ENCODE measurements at regions not wholly inside any gene's neighbourhood (a gene's known extent, or its start where the extent isn't known, plus 50 kb on each side); places are given as distances from the start of the nearest gene placed in this dataset.

- no peak for TF ChIP-seq CTCF (IDR thresholded peaks at IDR 0.05)
- TF ChIP-seq POLR2A (IDR thresholded peaks at IDR 0.05) = no peak
- TF ChIP-seq POLR2AphosphoS5 (IDR thresholded peaks at IDR 0.05) = no peak
These were observed 1452.1 kb downstream of the SUCLG1 start for GRCh38 chr2:83006961-83007360.

Data from breast epithelium (tissue), 3 donors.